Activated CD4-positive, alpha-beta T cell treated with anti-CD3 and anti-CD28 coated beads, Interleukin-2, Interleukin-6, amounts not matched to agents 100 ng/mL and 50 ng/mL, durations not matched to agents 16 hours and 8 hours (primary cell): ENCODE measurements at regions not wholly inside any gene's neighbourhood (a gene's known extent, or its start where the extent isn't known, plus 50 kb on each side); places are given as distances from the start of the nearest gene placed in this dataset.

Experiments used
- DNase-seq: peaks from one replicate; pipeline ENCODE4 v3.0.0-alpha.2; 2020

DNA sequence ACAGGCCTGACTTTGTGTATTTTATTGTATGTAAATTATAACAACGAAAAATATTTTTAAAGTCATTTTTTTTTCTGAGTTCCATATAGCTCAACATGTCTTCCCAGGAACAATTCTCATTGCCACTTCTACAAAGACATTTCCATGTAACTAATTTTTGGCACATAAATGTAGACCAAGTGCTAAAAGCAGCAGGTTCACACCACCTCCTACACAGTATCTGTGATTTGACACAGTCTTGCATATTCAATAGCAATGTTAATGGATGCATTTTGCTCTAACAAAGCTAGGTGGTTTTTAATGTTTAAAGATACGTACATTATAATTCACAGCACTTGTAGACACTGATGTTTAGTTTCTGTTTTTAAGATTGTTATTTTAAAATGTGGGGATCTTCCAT is 346.5 kb downstream of the GPAM start:
- DNase-seq, result no peak

DNA sequence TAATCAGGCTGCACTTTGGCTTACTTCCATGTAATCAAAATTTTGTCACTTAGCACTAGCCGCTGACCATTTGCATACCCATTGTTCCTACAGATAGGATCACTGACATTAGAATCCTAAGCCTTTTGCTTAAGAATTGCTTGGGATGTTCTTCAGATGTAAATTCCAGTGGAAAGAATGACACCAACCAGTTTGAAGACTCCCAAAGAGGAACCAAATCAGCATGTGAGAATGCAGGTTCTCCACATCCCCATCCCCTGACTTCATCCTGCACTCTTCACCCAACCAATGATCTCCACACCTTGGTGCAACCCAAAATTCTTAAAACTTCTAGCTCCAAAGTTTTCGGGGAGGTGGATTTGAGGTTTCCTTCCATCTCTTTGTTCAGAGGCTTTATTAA is 345.6 kb downstream of the GPAM start:
- DNase-seq, result no peak

DNA sequence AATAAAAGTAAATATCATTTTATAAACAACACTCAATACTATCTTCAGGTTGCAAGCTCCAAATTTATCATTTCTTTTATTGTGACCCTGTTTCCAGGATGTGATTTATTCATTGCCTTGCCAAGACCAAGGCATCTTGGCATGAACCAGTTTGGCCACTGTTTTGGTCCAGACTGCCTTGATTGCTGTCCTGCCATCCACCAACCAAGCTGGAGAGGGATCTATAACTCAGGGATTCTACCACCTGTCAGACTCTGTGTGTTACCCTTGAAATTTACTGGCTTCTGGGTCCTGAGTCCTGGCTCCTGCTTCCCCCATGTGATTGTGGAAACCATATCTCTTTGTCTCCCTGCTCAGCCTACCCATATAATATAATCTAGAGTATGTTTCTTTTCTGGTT is 343.0 kb downstream of the GPAM start:
- DNase-seq, result no peak

- no peak for DNase-seq
These were observed 330.8 kb downstream of the GPAM start for GRCh38 chr10:111852801-111853200.

DNA sequence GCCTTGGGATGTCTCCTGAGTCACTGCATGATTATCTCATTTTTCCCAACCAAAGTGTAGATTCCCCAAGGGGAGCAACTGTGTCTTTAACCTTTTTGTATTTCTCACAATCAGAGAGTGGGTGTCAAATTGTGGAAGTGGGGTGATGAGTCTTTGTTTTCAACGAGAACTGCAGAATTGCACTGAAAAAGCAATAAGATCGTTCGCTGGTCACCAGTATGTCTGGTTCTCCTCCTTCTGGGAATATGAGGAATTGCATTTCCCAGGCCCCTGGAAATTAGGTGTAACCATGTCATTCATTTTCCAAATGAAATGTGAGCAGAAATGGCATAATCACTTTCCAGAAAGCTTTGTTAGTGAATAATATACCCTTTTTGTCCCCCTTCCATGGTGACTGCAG is 326.9 kb downstream of the GPAM start:
- DNase-seq, result no peak

DNA sequence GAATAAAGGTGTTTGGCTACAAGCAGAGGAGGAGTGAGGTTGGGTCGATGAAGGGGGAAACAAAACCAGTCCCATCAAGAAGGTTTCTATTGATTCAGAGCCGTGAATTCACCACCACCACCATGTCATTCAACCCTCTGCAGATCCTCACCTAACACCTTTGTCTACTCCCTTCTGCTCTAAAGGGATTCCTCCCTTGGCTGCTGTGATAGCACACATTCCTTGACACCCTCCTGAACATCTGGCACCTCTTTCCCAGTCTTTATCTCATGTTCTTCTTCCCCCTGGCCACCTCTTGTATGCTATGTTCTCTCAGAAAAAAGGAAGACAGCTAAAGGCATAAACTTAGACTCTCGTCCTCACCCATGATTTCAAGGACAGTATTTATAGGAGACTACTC is 318.0 kb downstream of the GPAM start:
- DNase-seq, result no peak

DNA sequence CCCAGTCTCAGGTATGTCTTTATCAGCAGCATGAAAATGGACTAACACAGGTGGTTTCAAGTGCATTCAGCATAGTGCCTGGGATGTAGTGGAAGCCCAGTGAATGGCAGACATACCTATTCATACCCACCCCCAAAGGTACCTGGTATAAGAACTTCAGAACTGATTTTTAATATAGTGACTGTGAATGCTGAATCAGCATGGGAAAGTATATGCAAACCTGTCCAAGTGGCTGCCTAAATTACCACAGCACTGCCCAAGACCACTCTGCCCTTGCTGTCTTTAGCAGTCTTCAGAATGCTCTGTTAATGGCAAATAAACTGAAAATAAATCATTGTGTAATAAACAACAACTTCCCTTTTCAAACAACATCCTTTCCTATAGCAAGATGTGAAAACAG is 312.1 kb downstream of the GPAM start:
- DNase-seq, result no peak

- no peak for DNase-seq
These were observed 311.0 kb downstream of the GPAM start for GRCh38 chr10:111872591-111872990.

- DNase-seq, result no peak
These were observed 310.5 kb downstream of the GPAM start for GRCh38 chr10:111873041-111873440.

DNA sequence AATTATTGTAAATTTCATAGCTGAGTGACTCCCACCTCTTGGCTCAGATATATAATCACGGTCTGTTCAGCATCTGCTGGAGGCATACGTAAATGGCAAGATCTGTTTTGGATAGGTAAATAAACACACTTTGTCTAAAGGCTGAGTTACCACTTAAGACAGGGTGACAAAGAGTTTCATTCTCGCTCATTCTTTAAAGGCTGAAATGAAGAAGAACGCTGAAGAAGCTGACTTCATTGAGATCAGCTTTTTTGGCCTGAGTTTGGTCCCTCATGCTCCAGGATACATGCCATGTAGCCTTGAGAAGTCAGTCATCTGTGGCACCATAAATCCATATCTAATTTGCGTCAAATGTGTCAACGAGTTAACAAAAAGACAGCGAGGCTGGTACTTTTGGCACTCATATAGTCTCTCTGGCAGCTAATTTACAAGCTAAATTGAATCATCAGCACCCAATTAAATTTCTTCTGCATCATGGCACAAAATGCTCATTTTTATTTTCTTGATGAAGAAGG is 309.9 kb downstream of the GPAM start:
- DNase-seq, result no peak

DNA sequence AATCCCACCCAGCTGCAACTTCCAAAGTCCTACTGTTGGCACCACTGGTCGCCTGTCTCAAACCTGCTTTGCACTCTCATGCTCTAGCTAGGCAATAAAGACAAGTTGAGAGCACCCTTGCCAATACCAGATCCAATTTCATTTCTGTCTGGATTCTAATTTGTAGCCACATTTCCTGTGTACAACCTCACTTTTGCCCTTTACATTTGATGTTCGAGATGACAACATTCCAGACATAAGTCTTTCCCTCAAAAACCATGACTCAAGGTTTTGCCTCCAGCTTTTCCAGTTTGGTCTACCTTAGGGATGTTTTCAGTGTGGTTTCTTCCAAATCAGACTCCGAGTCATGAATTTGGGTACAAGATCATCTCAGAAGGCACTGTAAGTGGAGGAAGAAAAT is 309.0 kb downstream of the GPAM start:
- no peak for DNase-seq

GRCh38 chr10:111875725-111876124 is 307.8 kb downstream of the GPAM start:
- DNase-seq, result no peak

DNA sequence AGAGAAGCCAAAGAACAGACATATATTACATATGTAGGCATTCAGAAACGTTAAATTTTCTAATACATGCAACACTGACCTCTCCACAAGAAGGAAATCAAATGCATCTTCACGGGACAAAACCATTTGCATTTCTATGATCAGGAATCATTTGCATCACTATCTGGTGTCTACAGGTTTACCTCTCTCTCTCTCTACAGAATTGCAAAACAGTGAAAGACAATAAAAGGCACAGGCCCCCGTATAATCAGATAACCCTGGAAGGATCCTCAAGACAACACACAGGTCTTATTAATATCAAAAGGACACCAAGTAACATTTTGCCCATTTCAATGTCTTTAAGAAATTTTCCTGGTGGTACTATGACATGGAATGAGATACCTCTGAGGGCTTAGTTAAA is 306.3 kb downstream of the GPAM start:
- DNase-seq, result no peak

DNA sequence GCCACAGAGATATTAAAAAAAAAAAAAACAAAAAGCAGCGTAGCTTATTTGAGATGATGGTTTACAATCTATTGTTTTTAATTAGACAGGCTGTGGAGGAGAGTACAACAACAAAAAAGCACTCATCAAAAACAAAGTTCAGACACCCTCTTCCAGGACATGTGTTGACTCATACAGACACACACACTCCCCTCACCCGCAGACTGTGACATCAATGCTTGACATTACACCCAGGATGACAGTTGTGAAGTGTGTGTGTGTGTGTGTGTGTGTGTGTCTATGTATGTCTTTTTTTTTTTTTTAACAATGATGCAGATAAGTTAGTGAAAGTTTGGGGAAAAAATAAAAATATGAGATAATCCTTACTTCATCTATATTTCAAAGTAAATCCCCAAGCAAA is 303.6 kb downstream of the GPAM start:
- no peak for DNase-seq

DNA sequence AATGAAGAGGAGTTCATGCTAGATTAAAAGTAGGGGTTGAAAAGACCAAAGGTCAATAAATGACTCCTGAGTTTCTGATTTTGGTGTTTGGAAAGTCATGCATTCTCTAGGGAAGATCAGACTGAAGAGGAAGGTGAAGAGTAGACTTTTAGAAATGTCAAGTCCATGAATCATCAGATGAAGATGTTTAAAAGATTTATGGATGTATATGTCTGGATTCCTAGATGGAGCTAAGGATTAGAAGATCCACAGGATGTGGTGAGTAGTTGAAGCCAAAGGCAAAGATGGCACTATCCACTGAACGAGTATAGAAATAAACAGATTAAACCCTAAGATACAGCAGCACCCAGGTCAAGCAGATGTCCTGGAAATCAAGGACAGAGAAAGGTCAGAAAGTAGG is 298.5 kb downstream of the GPAM start:
- DNase-seq, result no peak

GRCh38 chr10:111885919-111886318 is 297.6 kb downstream of the GPAM start:
- no peak for DNase-seq

DNA sequence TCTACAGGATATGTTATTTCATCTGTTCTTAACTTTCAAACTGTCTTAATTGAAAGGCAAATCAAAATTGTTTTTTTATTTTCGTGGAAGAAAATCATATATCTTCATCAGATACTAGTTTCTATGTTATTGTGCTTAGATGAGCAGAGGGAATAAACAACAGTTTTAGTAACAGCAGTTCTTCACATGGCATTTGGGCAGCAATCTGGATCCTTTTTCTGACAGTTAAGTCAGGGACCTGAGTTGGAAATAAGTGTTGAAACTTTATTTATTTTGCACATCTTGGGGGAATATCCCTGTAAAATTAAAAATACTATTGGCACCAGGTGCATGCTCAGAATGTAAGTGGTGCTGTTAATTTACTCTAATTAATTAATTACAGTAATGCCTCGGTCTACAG is 296.3 kb downstream of the GPAM start:
- DNase-seq, result no peak

DNA sequence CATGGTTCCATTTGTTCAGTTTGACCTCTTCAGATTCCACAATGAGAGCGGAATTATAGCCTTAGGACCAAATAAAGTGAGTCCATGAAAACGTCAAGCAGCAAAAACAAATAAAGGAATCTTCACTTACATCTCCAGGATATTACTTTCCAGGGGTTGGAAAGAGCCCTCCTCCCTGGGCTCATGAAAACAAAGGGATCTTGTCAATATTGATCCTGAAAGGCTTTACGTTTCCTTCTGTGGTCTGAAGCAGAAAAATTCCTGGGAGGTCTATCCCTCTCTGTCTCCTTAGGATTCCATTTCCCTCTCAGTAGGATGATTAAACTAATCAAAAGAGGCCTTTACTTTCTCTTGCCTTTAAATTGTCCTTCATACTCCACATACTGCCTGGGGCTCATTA is 293.5 kb downstream of the GPAM start:
- no peak for DNase-seq

- no peak for DNase-seq
These were observed 267.6 kb downstream of the GPAM start for GRCh38 chr10:111916011-111916410.

DNA sequence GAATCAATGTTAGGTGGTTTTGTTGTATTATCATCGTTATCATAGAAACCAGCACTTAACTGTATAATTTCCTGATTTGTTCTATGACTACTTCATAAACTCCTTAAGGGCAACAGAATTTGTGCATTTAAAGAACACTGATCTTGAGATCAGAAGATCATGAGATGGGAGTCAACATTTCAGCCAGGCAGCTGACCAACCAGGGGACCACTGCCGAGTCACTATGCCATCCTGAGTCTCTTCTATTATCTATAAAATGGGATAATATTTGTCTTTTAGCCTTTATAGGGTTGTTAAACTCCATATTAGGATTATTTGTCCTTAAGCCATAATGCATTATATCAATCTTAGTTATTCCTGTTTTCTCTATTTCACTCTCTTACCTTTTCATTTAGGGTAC is 261.7 kb downstream of the GPAM start:
- DNase-seq, result no peak

DNA sequence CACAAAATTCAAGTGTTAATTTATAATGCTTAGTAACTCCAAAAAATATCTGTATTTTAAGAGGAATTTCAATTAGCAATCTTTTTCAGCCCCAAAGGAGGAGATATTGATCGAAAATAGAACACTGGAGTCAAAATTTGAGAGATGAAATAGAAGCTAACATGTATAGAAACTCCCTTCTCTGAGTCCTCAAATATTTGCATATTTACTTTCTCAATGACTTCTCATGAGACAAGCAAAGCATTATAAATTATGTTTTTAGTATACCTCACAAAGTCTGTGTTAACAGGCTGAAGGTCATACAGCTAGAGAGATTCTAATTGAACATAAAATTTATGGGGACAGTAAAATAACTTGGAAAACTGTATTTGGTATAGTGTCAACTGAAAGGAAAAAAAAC is 260.5 kb downstream of the GPAM start:
- no peak for DNase-seq

- DNase-seq, result no peak
These were observed 257.3 kb downstream of the GPAM start for GRCh38 chr10:111926286-111926685.

DNA sequence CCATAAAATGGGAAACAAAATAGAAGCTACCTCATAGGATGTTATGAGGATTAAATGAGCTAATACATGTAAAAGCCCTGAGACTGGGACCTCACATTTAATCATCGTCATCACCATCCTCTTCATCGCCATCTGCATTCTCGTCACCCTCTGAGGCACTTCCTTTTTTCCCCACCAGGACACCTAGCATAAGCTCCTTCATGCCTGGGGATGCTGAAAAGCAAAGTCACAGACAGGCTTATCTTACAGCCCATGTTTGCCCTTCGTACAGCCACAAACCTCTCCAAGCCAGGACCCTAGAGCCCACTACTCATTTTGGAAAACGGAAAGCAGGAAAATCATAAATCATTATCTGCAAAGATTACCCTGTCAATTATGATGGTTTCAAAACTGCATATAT is 249.6 kb downstream of the GPAM start:
- DNase-seq, result no peak

DNA sequence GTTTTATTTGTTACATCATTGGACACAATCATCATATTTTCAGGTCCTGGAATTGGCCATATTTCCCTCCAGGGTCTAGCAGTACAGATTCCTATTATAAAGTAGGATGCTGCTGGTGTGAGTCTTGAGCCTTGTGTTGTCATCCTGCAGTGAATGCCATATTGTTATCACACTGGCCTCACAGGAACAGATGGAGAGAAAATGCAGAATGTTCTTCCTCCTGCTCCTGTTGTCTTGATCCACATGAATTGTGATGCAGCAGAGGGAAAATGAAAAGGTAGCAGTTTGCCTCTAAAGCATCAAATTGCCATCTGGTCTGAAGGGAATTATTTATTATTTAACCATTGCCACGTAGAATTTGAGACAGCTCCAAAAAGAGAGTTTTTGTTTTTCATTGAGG is 248.6 kb downstream of the GPAM start:
- DNase-seq, result no peak

- no peak for DNase-seq
These were observed 247.4 kb downstream of the GPAM start for GRCh38 chr10:111936143-111936542.

GRCh38 chr10:111944331-111944730 is 239.2 kb downstream of the GPAM start:
- DNase-seq, result no peak
